ENCODE measurements at regions not wholly inside any gene's neighbourhood (a gene's known extent, or its start where the extent isn't known, plus 50 kb on each side); places are given as distances from the start of the nearest gene placed in this dataset.

GRCh38 chr5:7955476-7955875 is 86.5 kb downstream of the MTRR start:
- no peak for DNase-seq

- DNase-seq = no peak
Measured at GRCh38 chr5:7957329-7957728, 88.4 kb downstream of the MTRR start.

GRCh38 chr5:7960142-7960541 is 91.2 kb downstream of the MTRR start:
- no peak for DNase-seq

GRCh38 chr5:7961540-7961939 is 92.6 kb downstream of the MTRR start:
- DNase-seq = no peak

- DNase-seq = no peak
Measured at GRCh38 chr5:7970816-7971215, 101.9 kb downstream of the MTRR start.

- no peak for DNase-seq
Measured at GRCh38 chr5:7976411-7977190, 107.7 kb downstream of the MTRR start.

GRCh38 chr5:7978114-7978513 is 109.2 kb downstream of the MTRR start:
- no peak for DNase-seq

GRCh38 chr5:7978991-7979390 is 110.0 kb downstream of the MTRR start:
- no peak for DNase-seq

GRCh38 chr5:7980881-7981280 is 111.9 kb downstream of the MTRR start:
- DNase-seq = no peak

- no peak for DNase-seq
Measured at GRCh38 chr5:7983433-7983832, 114.5 kb downstream of the MTRR start.

- no peak for DNase-seq
Measured at GRCh38 chr5:7991125-7991821, 122.3 kb downstream of the MTRR start.

GRCh38 chr5:7995688-7996294 is 126.8 kb downstream of the MTRR start:
- DNase-seq = no peak

- DNase-seq = no peak
Measured at GRCh38 chr5:8005416-8005815, 136.5 kb downstream of the MTRR start.

GRCh38 chr5:8012131-8012977 is 143.4 kb downstream of the MTRR start:
- no peak for DNase-seq

- peak; percentile 2 for DNase-seq
Measured at GRCh38 chr5:8013948-8014710, 145.2 kb downstream of the MTRR start.

- DNase-seq = no peak
Measured at GRCh38 chr5:8019719-8020218, 150.8 kb downstream of the MTRR start.

- no peak for DNase-seq
Measured at GRCh38 chr5:8020861-8021514, 152.0 kb downstream of the MTRR start.

GRCh38 chr5:8028243-8028642 is 159.3 kb downstream of the MTRR start:
- DNase-seq = no peak

GRCh38 chr5:8033261-8033660 is 164.3 kb downstream of the MTRR start:
- DNase-seq = no peak

GRCh38 chr5:8034852-8035251 is 165.9 kb downstream of the MTRR start:
- DNase-seq = no peak

- no peak for DNase-seq
Measured at GRCh38 chr5:8048920-8049319, 180.0 kb downstream of the MTRR start.
